ENCODE measurements at regions not wholly inside any gene's neighbourhood (a gene's known extent, or its start where the extent isn't known, plus 50 kb on each side); places are given as distances from the start of the nearest gene placed in this dataset.
"Not testable (repeated sequence)": the region's sequence is repeated elsewhere in the genome, so short reads cannot be mapped to it uniquely, and the experiment has no call there.

DNA sequence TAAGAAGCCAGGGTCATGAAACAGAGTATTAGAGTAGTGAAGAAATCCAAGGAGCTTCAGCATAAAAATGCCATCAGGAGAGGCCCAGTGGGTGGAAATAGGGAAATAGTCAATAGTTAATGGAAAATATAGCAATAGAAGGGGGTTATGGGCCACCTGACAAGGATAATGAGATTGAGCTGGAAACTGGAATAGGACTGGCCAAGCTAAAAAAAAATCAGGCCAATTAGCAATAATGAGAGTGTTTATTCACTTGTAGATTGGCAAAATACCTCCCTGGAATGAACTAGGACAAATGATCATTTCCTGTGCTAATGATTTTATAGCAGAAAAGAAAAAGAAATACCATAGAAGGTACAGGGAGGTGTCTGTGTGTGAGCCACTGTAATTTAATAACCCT is 97.9 kb downstream of the PLCE1 start:
- DNase-seq: no peak

DNA sequence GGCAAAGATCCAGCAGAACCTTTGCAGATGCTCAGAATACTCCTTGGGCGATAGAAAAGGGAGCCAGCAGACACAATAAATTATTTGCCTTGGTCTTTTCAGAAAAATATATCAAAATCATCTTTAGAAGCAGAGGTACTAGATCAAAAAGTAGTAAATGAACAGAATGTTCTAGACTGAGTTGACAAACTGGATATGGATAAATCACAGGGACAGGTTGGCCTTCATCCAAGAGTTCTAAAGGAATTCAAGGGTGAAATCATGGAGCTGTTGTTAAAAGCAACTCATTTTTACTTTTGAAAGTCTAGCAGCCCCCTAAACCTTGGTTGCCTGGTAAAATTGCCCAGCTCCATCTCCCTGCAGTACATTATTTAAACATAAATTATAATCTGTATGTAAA is 99.1 kb downstream of the PLCE1 start:
- DNase-seq: no peak

DNA sequence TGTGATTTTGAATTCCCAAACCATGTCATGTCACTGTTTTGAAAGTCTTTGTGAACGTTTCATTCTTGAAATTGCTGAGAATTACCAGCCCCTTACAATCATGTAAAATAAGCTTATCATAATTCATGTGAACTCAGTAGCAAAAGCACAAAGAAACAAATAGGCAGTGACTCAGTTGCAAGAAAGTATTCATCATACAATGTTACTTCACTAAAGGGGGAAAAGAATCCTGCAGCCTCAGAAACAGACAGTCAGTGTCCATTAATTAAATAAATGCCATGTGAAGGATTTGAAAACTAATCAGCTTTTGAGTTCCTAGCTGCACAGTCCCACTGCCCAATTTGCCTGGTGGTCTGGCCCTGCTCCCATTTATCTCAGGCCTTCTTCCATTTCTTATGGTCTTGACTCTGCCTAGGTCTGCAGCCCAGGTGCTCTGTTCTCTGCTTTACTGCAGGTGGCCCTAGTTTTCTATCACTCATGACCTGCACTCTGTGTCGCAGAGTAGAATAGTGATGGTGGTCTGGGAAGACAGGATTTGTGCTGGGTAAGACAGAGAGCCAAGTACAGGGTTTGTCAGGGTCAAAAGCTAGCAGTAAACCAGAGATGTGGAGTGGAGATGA is 99.7 kb downstream of the PLCE1 start:
- no peak for DNase-seq

DNA sequence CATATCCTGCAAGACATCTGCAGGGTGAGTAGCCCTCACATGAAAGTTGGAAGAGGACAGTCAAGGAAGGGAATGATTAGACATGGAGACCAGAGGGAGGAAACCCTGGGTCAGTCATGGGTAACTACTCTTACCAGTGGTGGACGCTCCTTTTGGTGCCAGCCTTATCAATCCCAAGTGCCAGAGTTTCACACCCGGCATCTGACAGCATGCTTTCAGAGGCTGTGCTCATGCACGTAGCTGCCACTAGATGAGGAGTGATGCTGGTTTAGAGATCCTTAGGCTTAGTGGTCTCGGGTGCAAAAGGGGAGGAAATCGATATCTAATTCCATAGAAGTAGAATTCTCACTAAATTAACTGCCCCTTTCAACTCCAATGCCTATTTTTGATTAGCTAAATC is 100.8 kb downstream of the PLCE1 start:
- no peak for DNase-seq

DNA sequence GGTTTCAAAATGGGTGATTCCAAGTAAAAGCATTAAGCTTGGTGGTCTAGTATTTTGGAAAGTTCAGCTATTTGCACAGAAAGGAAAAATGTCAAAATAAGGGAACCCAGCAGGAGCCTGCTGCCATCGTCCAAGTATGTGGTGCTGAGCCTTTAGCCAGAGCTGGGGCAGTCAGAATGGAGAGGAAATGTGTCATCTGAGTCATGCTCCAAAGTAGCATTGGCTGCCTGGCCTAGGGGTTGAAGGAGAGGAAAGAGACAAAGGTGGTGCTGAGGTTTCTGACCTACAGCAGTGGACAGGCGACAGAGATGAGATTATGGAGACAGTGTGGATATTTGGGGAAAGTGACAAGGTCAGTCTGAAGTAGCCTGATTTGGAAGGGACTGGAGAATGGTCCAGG is 103.9 kb downstream of the PLCE1 start:
- DNase-seq: no peak

DNA sequence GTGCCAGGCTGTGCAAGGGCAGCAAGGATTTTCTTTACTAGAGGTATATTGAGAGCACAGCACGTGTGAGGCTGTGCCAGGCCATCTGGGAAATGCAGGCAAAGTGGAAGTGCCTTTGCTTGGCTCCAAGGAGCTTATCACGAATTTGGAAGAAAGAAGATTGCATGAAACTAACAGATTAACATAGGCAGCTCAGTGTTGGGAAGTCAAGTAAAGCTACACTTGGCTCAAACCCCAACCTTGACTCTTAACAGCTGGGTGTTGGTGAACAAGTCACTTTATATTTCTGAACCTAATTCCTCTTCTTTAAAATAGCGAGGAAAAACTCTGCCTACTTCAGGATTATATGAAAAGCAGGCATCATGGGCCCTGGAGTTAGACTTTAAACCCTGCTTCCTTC is 105.2 kb downstream of the PLCE1 start:
- DNase-seq: no peak

DNA sequence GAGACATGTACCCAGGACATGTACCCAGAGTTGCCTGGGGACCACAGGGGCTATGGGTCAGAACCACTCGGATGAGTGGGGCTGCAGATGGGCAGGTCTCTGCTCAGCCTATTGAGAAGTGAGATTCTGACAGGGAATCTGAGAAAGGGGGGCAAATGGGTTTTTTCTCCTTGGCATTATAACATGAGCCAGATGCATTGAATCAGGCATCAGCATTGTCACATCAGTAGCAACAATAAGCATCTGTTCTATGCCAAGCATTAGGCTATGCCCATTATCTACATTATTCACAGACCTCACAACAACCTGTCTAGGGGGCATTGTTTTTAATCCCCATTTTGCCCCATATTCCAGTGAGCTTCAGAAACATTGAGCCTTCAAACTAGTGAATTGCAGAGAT is 108.2 kb downstream of the PLCE1 start:
- DNase-seq: no peak

DNA sequence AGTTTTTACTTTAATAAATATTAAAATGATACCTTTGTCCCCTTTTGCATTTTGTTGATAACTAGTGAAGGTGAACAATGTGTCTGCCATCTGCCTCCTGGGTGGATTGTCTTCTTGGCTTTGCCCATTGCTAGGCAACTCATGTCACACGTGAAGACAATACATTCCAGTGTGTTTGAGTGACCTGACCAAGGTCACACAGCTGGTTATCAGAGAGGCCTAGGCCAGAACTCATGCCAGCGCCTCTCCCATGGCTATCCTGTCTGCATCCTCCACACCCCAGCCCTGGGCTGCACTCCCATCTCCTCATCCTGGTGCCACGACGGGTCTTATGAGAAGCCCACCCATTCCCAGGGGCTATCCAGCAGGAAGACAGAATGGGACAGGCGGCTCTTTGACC is 108.7 kb downstream of the PLCE1 start:
- no peak for DNase-seq

DNA sequence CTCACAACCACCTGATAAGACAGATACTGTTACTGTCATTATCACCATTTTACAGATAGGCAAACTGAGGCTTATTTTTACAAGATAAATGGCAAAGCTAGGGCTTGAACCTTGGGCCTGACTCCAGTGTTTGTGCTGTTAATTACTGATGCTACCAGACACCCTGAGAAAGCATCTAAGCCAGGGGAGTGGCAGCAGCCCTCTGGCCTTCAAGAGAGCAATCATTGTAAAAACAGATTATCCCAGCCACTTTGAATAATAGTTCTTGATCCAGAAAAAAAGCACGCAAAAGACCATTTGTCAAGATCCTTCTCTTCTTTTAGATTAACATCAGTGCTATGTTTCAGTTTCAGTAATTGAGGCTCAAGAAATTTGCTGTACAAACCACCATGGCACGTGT is 109.5 kb downstream of the PLCE1 start:
- no peak for DNase-seq

DNA sequence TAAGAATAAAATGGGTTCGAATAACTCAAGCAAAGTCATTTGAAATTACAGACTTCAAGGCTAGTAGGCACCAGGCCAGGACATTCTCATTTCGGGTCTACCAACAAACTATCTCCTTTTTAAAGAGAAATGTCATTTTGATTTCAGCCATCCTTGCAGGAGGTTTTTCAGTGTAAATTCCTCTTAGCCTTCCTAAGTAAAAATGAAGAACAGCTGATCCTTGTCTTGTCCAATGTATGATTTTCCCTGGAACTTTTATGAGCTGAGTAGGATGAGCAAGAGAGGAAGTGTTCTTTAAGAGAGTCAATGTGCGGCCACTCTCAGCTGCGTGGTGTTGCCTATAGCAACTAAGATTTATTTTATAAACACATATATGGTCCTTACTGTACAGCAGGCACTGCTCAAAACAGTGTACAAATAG is 110.1 kb downstream of the PLCE1 start:
- no peak for DNase-seq

DNA sequence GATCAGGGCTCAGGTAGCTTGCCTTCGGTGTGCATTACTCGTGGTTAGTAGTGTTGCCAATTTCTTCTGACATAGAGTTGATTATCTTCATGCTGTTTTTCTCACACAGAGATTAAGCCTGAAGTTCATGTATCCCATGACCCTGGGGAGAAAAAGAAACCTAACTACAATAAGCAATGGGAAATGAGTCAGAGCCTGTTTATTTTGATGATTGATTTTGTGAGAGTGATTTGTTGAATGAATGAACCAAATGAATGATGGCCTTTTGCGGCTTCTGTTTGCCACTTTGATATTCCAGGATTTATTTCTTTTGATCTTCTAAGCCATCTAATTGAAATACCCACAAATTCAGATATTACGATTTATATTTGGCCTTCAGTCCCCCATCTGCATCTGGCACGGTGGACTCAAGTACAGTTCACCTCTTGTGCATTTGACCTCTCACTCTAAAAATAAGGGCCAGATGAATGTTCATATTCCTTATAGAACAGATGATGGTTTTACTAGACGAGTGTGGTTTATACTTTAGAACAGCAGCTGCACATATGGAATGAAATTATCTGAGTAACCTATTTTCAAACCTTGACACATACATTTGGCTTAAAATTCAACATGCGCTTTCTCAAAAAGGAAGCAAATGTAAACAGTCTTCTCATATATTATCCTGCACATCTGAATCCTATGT is 110.7 kb downstream of the PLCE1 start:
- DNase-seq: no peak

DNA sequence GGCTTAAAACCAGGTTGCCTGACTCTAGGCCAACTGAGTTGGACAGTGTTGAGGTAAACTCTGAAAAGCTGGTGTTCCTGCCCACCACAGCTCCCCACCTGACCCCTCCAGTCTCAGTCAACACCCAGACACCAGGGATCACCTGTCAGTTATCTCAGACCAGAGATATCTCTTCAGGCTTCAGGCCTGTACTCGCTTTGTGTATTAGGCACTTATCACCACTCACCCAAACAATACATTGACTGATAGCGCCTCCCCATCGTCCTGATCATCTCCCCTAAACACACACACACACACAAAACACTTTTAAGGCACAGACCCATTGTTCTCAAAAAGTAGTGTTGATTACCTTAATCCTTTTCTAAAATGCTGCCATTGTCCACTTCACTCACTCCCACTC is 111.5 kb downstream of the PLCE1 start:
- DNase-seq: no peak

DNA sequence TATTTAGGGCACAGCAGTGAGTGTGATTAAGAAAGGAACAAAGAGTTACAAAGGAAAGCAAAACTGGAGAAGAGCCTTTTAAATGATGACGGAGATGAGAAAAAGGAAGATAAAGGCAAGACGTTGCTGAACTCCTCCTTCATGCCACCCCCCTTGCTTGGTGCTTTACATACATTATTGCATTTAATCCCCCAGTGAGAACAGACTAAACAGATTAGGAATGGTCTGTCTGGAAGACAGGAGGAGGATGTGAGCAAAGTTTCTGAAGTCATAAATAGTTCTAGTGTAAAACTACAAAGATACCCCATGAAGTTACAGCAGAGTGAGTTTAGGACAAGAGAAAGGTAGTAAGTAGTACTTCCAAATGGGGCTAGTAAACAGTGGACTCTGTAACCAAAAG is 113.5 kb downstream of the PLCE1 start:
- DNase-seq: no peak

DNA sequence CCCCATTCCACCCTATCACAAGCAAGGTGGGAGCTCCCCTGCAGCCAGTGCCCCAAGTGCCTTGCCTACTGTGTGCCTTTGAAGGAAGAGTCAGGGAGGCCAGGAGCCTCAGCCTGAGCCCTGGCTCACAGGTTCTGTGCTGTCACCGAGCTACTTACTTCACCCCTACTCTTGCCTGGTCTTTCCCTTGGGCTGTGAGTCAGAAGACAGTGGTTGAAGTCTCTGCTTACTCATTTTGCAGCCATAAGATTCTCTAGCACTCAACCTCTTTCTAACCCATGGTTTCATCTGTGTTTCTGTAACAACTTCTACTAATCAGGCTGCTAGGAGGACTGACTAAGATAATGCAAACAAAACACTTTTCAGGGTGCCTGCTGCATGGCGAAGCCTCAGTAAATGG is 114.5 kb downstream of the PLCE1 start:
- DNase-seq: no peak

DNA sequence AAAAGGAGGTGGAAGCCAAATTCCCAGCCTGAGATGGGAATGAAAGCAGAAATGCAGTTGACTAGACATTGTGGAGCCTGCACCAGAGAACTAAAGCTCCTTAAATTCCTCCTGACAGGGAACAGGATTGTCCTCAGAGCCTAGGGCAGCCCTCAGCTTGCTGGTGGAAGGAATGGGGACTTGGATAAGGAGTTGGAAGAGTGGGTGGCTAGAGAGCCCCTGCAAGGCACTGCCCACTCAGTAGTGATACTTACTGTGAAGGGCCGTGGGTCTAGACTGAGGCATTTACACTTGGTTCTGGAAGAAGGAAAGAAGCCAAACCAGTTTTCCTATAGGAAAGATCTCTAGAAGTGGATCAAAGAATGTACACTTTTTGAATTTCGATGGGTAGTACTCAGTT is 117.6 kb downstream of the PLCE1 start:
- DNase-seq: no peak

DNA sequence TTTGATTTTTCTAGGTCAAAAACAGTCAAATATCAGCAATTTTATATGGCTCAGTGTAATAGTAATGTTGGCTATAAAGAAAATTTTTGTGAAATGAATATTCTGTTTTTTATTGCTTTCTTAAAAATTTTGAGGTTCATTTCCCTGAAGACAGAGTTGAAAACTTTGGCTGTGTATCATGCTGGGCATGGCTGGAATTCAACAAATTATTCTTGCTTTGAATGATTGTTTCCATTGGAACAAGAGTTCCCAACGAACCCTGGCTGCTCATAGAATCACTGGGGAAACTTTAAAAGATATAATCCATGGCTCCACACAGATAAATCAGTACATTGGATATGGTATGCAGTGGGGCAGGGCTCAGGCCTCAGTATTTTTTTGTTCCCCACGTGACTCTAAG is 118.6 kb downstream of the PLCE1 start:
- no peak for DNase-seq

DNA sequence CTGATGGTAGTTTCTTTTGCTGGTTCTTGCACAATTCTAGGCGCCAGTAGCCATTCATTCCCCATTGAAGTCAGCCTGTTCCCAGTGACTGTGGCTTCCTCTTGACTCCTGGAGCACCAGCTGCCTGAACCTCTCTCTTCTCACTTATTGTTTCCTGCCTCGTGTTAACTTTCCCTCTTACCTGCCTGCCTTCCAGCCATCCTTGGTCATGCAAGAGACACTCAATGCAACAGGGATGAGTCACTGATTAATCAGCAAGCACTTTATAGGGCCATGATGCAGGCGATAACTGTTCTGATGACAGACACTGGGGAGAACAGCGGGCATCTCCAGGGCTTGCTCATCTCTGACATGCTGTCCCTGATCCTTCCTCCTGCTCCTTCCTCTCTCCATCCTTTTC is 122.0 kb downstream of the PLCE1 start:
- no peak for DNase-seq

DNA sequence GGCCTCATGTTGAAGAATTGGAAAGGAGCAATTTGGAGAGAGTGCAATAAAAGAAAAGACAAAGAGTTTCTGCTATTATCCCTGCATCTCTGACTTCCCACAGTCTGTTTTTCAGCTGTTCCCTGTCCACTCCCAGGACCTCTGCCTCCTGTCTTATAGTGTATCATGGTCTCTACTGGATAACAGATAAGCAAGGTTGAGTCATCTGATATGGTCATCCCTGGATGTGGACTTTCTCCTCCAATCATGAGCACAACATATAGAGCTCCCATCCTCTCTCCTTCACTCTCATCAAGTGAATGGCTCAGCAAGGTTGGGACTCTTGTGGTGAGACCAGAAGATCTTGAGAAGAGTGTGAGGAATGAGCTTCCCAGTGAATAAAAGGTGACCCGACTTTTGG is 123.1 kb downstream of the PLCE1 start:
- no peak for DNase-seq

DNA sequence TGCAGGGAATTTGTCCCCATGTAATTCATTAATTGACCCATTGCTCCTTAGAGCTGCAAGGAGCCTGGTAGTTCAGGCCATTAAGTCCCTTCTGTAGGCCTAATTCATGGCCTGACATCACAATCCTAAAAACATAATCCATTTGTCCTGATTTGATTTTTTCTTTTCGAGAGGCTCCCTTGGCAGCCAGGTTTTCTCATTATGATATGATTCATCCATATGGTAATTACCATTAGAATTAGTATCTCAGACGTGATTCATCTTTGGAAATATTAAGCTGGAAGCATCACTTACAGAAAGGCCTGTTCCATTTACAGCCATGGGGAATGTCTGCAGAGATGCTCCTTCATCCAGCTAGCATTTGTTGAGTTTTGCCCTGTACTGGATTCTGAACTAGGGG is 128.5 kb downstream of the PLCE1 start:
- no peak for DNase-seq

DNA sequence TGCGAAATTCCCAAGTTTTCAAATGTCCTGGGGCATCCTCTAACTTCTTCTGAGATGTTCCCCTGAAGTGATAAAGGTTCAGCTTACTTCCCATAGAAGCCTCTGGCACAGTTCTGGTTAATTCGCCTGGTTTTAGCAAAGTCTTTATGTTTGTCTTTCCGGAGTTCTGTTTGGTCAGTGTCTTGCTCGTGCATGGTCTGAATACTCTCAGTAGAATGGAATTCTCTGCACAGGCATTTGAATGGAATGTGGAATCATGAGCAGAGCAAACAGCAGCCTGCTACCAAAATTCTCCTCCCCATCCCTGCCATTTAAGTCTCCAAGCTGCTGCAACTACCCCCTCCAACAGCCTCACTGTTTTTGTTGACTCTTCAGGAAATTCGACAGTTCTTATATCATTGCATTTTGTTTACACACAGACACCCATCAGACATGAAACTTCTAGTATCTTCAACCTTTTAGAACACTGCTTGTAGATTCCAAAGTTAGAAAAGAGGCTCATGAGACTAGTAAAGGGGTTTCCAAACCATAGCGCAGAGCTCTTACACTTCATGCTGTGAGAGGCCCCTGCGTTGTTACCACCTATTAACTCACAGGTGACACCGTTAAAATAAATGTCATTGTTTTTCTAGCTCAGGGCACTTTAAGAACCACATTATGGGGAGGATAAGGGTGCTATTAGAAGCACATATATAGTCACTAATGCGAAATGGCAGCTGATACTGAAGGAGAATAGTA is 129.7 kb downstream of the PLCE1 start:
- no peak for DNase-seq

DNA sequence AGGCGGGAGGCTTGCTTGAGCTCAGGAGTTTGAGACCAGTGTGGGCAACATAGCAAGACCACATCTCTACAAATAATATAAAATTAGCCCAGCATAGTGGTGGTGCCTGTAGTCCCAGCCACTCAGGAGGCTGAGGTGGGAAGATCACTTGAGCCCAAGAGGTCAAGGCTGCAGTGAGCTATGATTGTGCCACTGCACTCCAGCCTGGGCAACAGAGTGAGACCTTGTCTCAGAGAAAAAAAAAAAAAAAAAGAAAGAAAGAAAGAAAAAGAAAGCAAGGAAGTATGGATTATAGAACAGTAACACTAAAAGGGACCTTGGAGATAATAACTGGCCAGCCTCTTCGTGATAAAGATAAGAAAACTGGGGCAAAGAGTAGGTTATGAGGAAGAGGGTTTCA is 130.4 kb downstream of the PLCE1 start:
- DNase-seq: not testable (repeated sequence)

DNA sequence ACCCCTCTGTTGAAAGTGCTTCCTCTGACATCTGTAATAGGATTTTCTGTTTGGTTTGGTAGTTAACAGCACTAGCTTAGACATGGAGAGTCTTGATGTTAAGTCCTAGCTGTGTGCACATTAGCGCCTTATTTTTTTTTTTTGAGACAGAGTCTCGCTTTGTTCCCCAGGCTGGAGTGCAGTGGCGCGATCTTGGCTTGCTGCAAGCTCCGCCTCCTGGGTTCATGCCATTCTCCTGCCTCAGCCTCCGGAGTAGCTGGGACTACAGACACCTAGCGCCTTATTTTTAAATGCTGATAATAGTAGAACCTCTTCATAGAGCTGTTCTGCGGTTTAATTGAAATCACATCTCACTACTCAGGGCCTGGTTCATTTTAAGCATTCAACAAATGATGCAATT is 131.5 kb downstream of the PLCE1 start:
- not testable (repeated sequence) for DNase-seq

DNA sequence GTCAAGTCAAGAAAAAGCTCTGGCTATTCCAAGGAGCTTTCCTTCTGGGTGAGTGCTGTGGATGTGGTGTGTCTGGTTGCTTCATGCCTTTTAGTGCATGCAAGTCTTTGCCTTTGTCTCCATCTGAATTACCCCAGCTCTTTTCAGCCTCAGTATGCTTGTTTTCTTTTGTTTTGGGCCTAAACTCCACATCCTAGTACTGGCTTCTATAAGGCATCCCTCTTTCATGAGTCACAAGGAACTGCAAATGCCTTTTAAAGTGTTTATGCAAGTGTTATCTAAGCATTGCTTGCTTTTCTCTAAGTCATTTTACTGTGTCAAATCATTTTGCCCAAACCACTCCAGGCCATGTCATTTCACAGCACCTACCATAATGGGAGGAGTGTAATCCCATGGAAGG is 132.1 kb downstream of the PLCE1 start:
- DNase-seq: no peak

DNA sequence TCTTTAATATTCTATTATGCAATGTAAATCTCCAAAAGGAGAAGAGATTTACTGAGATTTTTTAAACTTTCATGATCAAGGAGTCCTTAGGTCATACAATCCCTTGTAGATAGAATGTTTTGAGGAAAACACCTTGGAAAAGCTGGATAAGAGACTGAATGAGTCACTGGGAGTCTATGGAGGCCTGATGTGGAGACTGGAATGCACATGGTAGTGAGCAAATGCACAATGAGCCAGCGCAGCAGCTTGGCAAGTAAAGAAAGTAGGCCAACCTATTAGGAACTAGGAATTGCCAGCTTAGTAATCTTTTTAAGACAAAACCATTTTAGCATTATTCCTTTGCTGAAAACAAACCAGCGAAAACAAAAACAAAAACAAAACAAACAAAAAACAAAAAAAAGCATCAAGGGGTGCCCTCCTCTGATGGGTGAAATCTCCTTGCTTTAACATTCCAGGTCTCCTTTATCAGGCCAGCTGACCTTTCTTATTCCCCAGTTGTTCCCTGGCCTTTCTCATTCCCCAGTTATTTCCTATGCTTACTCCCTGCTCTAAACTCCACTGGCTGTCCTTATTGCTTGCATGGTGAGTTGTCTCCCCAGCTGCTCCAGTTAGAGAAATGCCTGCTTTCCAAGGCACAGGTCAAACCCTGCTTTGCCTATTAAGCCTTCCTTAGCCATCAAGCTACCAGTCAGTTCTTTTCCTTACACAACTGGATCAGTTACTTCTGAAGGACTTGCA is 135.8 kb downstream of the PLCE1 start:
- no peak for DNase-seq

All from T-helper 9 cell (primary cell).